Right ventricle myocardium superior (tissue), 1 donor: ENCODE measurements at regions not wholly inside any gene's neighbourhood (a gene's known extent, or its start where the extent isn't known, plus 50 kb on each side); places are given as distances from the start of the nearest gene placed in this dataset.

Experiments used
- ATAC-seq: fragments of 200-7000 bp; cut with Tn5 transposase; one replicate; pipeline ENCODE4 v1.9.1; 2020; ENCODE audit warnings: mild to moderate bottlenecking; ENCODE audit not compliant: poor library complexity
- DNase-seq: peaks from one replicate; pipeline ENCODE4 v3.0.0-alpha.2; 2020
- intact Hi-C: fragments of 100-400 bp; cut with DNase I; formaldehyde crosslinking; loops from one replicate; pipeline ENCODE4 v1.11.2; 2022
- donor health status: DM: no; HTN: yes; CAD: no; lungs with severe emphysema.

GRCh38 chr3:10766049-10766705 lies 49.9 kb upstream of the SLC6A11 start:
- ATAC-seq (no peak), DNase-seq (no peak)
- intact Hi-C loops = loop anchor here (10.0 kb wide), 1 partner anchor 109 kb away; no protein-coding TSS in a partner anchor
